Stimulated activated naive CD8-positive, alpha-beta T cell treated with anti-CD3 and anti-CD28 coated beads, Interleukin-15, amount 100 ng/mL, for 72 hours (primary cell): ENCODE measurements at regions not wholly inside any gene's neighbourhood (a gene's known extent, or its start where the extent isn't known, plus 50 kb on each side); places are given as distances from the start of the nearest gene placed in this dataset.
"Not testable (repeated sequence)": the region's sequence is repeated elsewhere in the genome, so short reads cannot be mapped to it uniquely, and the experiment has no call there.

Experiments
- ATAC-seq: fragments of 150-1000 bp; cut with Tn5 transposase; 2 replicates; pipeline ENCODE4 v1.10.0; 2021; ENCODE audit warnings: mild to moderate bottlenecking, moderate library complexity
- DNase-seq, 2 donors: peaks; one replicate each; pipeline ENCODE4 v3.0.0; 2021 to 2022
- H3K27ac Mint-ChIP-seq, 2 donors: one replicate each; pipeline ENCODE4 v1.8.0; 2022; ENCODE audit warnings: mild to moderate bottlenecking in 2 of 2, mixed read lengths in 2 of 2, moderate library complexity in 2 of 2
- H3K27me3 Mint-ChIP-seq: one replicate; pipeline ENCODE4 v1.8.0; 2022; ENCODE audit warnings: mixed read lengths
- H3K4me1 Mint-ChIP-seq: one replicate; pipeline ENCODE4 v1.8.0; 2022; ENCODE audit warnings: mild to moderate bottlenecking, mixed read lengths
- H3K4me3 Mint-ChIP-seq, 2 donors: one replicate each; pipeline ENCODE4 v1.8.0; 2022; ENCODE audit warnings: mild to moderate bottlenecking in 2 of 2, mixed read lengths in 2 of 2, moderate library complexity in 1 of 2
- H3K9me3 Mint-ChIP-seq, 2 donors: one replicate each; pipeline ENCODE4 v1.8.0; 2022; ENCODE audit warnings: mixed read lengths in 2 of 2

GRCh38 chrX:121579016-121579760 lies 531.8 kb downstream of the GLUD2 start:
- DNase-seq (no peak), ATAC-seq (no peak)
- Mint-ChIP-seq H3K4me3 (no peak overlapping the region), H3K27ac (no peak overlapping the region), H3K4me1 (no peaks in the 10 kb centered on the region), H3K27me3 (no peaks in the 10 kb centered on the region), H3K9me3 (no peaks in the 10 kb centered on the region)

GRCh38 chrX:121581885-121582284 lies 534.5 kb downstream of the GLUD2 start:
- H3K27ac Mint-ChIP-seq, result no peak overlapping the region
- no peaks in the 10 kb centered on the region for H3K4me1 Mint-ChIP-seq
- no peaks in the 10 kb centered on the region for H3K9me3 Mint-ChIP-seq
- H3K4me3 Mint-ChIP-seq, result no peak overlapping the region
- no peaks in the 10 kb centered on the region for H3K27me3 Mint-ChIP-seq
- DNase-seq, result no peak
- no peak for ATAC-seq

DNA sequence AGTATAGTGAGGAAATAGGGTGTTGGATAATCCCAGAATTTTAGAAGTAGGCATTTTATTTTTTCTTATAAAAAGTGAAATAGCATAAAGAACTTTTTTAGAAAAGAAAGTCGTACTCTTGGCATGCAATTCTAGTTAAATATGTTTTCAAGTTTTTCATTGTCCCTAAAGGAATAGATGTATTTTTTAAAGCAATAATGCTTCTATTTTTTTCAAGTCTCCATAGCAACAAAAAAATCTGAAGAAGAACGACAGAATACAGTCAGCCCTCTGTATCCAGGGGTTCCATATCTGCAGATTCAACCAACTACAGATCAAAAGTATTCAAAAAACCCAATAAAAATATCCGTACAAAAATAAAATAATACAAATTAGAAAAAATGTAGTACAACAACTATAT lies 538.2 kb downstream of the GLUD2 start:
- H3K4me3 Mint-ChIP-seq, result no peak overlapping the region
- no peaks in the 10 kb centered on the region for H3K9me3 Mint-ChIP-seq
- H3K27me3 Mint-ChIP-seq, result no peaks in the 10 kb centered on the region
- H3K4me1 Mint-ChIP-seq, result no peaks in the 10 kb centered on the region
- H3K27ac Mint-ChIP-seq, result no peak overlapping the region
- ATAC-seq (no peak), DNase-seq (no peak)

DNA sequence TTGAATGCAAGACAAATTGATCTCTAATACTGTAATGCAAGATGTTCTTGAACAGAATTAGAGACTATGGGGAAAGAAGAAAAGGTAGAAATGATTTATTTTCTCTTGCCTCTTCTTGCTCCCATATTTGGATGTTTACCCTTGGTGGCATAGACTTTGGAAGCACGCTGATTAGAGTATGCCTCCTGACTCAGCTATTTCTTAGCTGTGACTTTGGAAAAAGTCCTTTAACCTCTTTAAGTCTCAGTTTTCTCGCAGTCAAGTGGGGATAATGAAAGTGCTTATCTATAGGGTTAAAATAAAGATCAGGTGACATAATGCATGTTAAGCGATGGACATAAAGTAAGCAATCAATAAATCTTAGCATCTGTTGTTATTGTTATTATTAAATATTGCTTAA lies 545.5 kb downstream of the GLUD2 start:
- ATAC-seq (no peak), DNase-seq (no peak)
- Mint-ChIP-seq H3K4me3 (no peak overlapping the region), H3K4me1 (no peaks in the 10 kb centered on the region), H3K27ac (no peak overlapping the region), H3K27me3 (no peaks in the 10 kb centered on the region), H3K9me3 (no peaks in the 10 kb centered on the region)

GRCh38 chrX:121598356-121598755 lies 550.9 kb downstream of the GLUD2 start:
- DNase-seq (no peak), ATAC-seq (no peak)
- Mint-ChIP-seq H3K4me3 (no peak overlapping the region), H3K27me3 (no peaks in the 10 kb centered on the region), H3K27ac (no peak overlapping the region), H3K4me1 (no peaks in the 10 kb centered on the region), H3K9me3 (no peaks in the 10 kb centered on the region)

GRCh38 chrX:121635141-121635540 lies 587.7 kb downstream of the GLUD2 start:
- Mint-ChIP-seq H3K9me3 (peaks cover 0 to 6% of the 10 kb centered on the region in 2 donors), H3K4me1 (no peaks in the 10 kb centered on the region), H3K27ac (no peak overlapping the region), H3K27me3 (no peaks in the 10 kb centered on the region), H3K4me3 (no peak overlapping the region)
- no peak for DNase-seq
- ATAC-seq, result no peak

DNA sequence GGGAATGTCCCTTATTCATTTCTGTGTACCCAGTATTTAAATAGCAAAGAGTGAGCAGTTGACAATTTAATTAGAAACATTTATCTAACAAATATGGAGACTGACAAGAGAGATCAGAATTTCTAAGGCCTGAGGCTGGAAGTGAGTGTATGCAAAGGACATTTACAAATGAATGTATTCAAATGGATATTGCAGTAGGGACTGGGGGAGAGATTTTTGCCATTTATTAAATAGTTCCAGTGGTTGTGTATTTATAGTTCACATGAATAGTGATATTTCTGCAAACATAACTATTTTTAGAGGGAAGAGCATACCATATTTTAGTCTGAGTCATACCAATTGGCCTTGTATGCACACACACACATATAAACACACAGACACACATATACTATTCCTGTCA lies 592.4 kb downstream of the GLUD2 start:
- no peak overlapping the region for H3K27ac Mint-ChIP-seq
- no peaks in the 10 kb centered on the region for H3K4me1 Mint-ChIP-seq
- no peak for ATAC-seq
- no peak overlapping the region for H3K4me3 Mint-ChIP-seq
- no peak for DNase-seq
- no peaks in the 10 kb centered on the region for H3K27me3 Mint-ChIP-seq
- H3K9me3 Mint-ChIP-seq, result no peaks in the 10 kb centered on the region

GRCh38 chrX:121641560-121641959 lies 594.1 kb downstream of the GLUD2 start:
- H3K27me3 Mint-ChIP-seq, result no peaks in the 10 kb centered on the region
- H3K27ac Mint-ChIP-seq, result no peak overlapping the region
- no peaks in the 10 kb centered on the region for H3K9me3 Mint-ChIP-seq
- H3K4me3 Mint-ChIP-seq, result no peak overlapping the region
- DNase-seq, result no peak
- H3K4me1 Mint-ChIP-seq, result no peaks in the 10 kb centered on the region
- ATAC-seq, result no peak

- H3K27me3 Mint-ChIP-seq, result no peaks in the 10 kb centered on the region
- H3K9me3 Mint-ChIP-seq, result peaks cover 0 to 1% of the 10 kb centered on the region in 2 donors
- no peak overlapping the region for H3K4me3 Mint-ChIP-seq
- ATAC-seq (no peak), DNase-seq (no peak)
- no peaks in the 10 kb centered on the region for H3K4me1 Mint-ChIP-seq
- no peak overlapping the region for H3K27ac Mint-ChIP-seq
These were observed 595.0 kb downstream of the GLUD2 start for GRCh38 chrX:121642415-121642814.

- DNase-seq (no peak), ATAC-seq (no peak)
- Mint-ChIP-seq H3K4me1 (no peaks in the 10 kb centered on the region), H3K27me3 (no peaks in the 10 kb centered on the region), H3K4me3 (no peak overlapping the region), H3K9me3 (peaks cover 0 to 5% of the 10 kb centered on the region in 2 donors), H3K27ac (peak overlapping the region in 1 of 2 donors; percentile 72)
These were observed 602.0 kb downstream of the GLUD2 start for GRCh38 chrX:121649417-121649816.

GRCh38 chrX:121655276-121655675 lies 607.9 kb downstream of the GLUD2 start:
- DNase-seq (no peak), ATAC-seq (no peak)
- H3K27me3 Mint-ChIP-seq, result no peaks in the 10 kb centered on the region

DNA sequence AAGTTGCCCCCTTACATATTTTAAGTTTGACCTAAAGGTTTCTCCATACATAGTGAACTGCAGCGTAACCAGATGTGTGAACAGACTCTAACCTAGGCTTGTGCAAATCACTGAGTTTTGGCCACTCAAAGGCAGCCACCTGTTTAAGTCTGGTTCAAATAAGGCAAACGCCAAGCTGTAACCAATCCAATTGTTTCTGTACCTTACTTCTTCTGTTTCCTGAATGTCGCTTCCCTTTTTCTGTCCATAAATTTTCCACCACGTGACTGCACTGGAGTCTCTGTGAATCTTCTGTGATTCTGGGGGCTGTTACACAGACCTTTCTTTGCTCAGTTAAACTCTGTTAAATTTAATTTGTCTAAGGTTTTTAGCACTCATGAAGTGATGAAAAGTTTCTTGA lies 618.8 kb downstream of the GLUD2 start:
- no peaks in the 10 kb centered on the region for H3K9me3 Mint-ChIP-seq
- H3K4me1 Mint-ChIP-seq, result no peaks in the 10 kb centered on the region
- H3K27ac Mint-ChIP-seq, result no peak overlapping the region
- ATAC-seq (no peak), DNase-seq (no peak)
- H3K27me3 Mint-ChIP-seq, result no peaks in the 10 kb centered on the region
- no peak overlapping the region for H3K4me3 Mint-ChIP-seq

More at GRCh38 chrX:121655276-121655675, 607.9 kb downstream of the GLUD2 start:
- Mint-ChIP-seq H3K4me3 (no peak overlapping the region), H3K4me1 (no peaks in the 10 kb centered on the region), H3K27ac (no peak overlapping the region), H3K9me3 (no peaks in the 10 kb centered on the region)

- no peaks in the 10 kb centered on the region for H3K4me1 Mint-ChIP-seq
- ATAC-seq (no peak), DNase-seq (no peak)
- H3K4me3 Mint-ChIP-seq, result no peak overlapping the region
- H3K27ac Mint-ChIP-seq, result no peak overlapping the region
- no peaks in the 10 kb centered on the region for H3K27me3 Mint-ChIP-seq
- peaks cover 0 to 7% of the 10 kb centered on the region in 2 donors for H3K9me3 Mint-ChIP-seq
These were observed 624.2 kb downstream of the GLUD2 start for GRCh38 chrX:121671649-121672048.

- not testable (repeated sequence) for H3K27ac Mint-ChIP-seq, DNase-seq, ATAC-seq, H3K4me3 Mint-ChIP-seq, H3K27me3 Mint-ChIP-seq, H3K4me1 Mint-ChIP-seq
- peaks cover 0 to 16% of the 10 kb centered on the region in 2 donors for H3K9me3 Mint-ChIP-seq
These were observed 661.8 kb downstream of the GLUD2 start for GRCh38 chrX:121709236-121709635.

GRCh38 chrX:121733514-121733913 lies 686.1 kb downstream of the GLUD2 start:
- H3K4me3 Mint-ChIP-seq, result no peak overlapping the region
- no peak for ATAC-seq
- no peaks in the 10 kb centered on the region for H3K4me1 Mint-ChIP-seq
- H3K27me3 Mint-ChIP-seq, result no peaks in the 10 kb centered on the region
- H3K9me3 Mint-ChIP-seq, result peaks cover 0 to 5% of the 10 kb centered on the region in 2 donors
- DNase-seq, result no peak
- no peak overlapping the region for H3K27ac Mint-ChIP-seq

- DNase-seq (no peak), ATAC-seq (no peak)
- no peaks in the 10 kb centered on the region for H3K4me1 Mint-ChIP-seq
- no peak overlapping the region for H3K4me3 Mint-ChIP-seq
- no peaks in the 10 kb centered on the region for H3K27me3 Mint-ChIP-seq
- no peak overlapping the region for H3K27ac Mint-ChIP-seq
- no peaks in the 10 kb centered on the region for H3K9me3 Mint-ChIP-seq
These were observed 698.7 kb downstream of the GLUD2 start for GRCh38 chrX:121746105-121746504.

GRCh38 chrX:121753602-121754001 lies 706.2 kb downstream of the GLUD2 start:
- not testable (repeated sequence) for H3K27me3 Mint-ChIP-seq, H3K9me3 Mint-ChIP-seq, H3K4me3 Mint-ChIP-seq, H3K4me1 Mint-ChIP-seq, DNase-seq, ATAC-seq, H3K27ac Mint-ChIP-seq
